ENCODE measurements at regions not wholly inside any gene's neighbourhood (a gene's known extent, or its start where the extent isn't known, plus 50 kb on each side); places are given as distances from the start of the nearest gene placed in this dataset.

- no peak for TF ChIP-seq ZNF462 (CRISPR knock-in tag; IDR thresholded peaks at IDR 0.05)
These were observed 417.0 kb upstream of the PSMD7 start (continued) for GRCh38 chr16:73879621-73880020.

GRCh38 chr16:73878611-73879010 lies 418.0 kb upstream of the PSMD7 start:
- no peaks in the 10 kb centered on the region for H3F3A ChIP-seq (replicated peaks; ENCODE audit: low read depth)
- H3K4me1 Mint-ChIP-seq, result peaks cover 27% of the 10 kb centered on the region
- peak; percentile 39; the same call in 2 of the 3 replicates for ATAC-seq
- no peaks in the 10 kb centered on the region for H4K20me1 ChIP-seq (replicated peaks; ENCODE audit: insufficient read depth)
- no peaks in the 10 kb centered on the region for H3K9me3 Mint-ChIP-seq
- H3K36me3 ChIP-seq (ENCODE audit: insufficient read depth), result no peaks in the 10 kb centered on the region
- no peaks in the 10 kb centered on the region for H3K9me2 ChIP-seq (ENCODE audit: insufficient read depth)
- no peaks in the 10 kb centered on the region for H3K79me2 ChIP-seq (replicated peaks; ENCODE audit: insufficient read depth)
- H3K4me2 ChIP-seq, result no peak overlapping the region
- H2AFZ ChIP-seq, result no peak overlapping the region
- no peak overlapping the region for H3K27ac Mint-ChIP-seq
- no peak overlapping the region for H3K27ac ChIP-seq (ENCODE audit: low read depth)
- H3K4me1 ChIP-seq (ENCODE audit: insufficient read depth), result peaks cover 19% of the 10 kb centered on the region; the same call in 1 of the 2 replicates
- no peaks in the 10 kb centered on the region for H3K27me3 Mint-ChIP-seq (ENCODE audit: insufficient read depth, low read depth, poor library complexity)
- peak; percentile 66 for DNase-seq (ENCODE audit: low spot score)
- no peak overlapping the region for H3K4me3 Mint-ChIP-seq
- H3K4me3 ChIP-seq, result no peak overlapping the region
- no peaks in the 10 kb centered on the region for H3K36me3 Mint-ChIP-seq (ENCODE audit: low read depth)
- H3K27me3 ChIP-seq (ENCODE audit: insufficient read depth), result no peaks in the 10 kb centered on the region
- TF ChIP-seq EZH2 (IDR thresholded peaks at IDR 0.05; ENCODE audit: low read depth, unreplicated experiment), result no peak
- peak; percentile 58 to 75 for TF ChIP-seq CTCF (conservative IDR thresholded peaks at IDR 0.05; ENCODE audit: low read depth in 2 of 2)
